A673 (cell line): ENCODE measurements at regions not wholly inside any gene's neighbourhood (a gene's known extent, or its start where the extent isn't known, plus 50 kb on each side); places are given as distances from the start of the nearest gene placed in this dataset.

Experiments used
- BruUV-seq: library from RNA; stranded (reverse); fragments of 400-500 nt; replicated peaks from 2 replicates; lab custom pipeline; 2021; lab: Mats Ljungman, UMichigan
- CTCF ChIA-PET: fragments of 300-600 bp; sonication (Branson Sonifier 250); formaldehyde crosslinking; loops from one replicate; lab custom pipeline; 2022; ENCODE audit warnings: antibody characterized with exemption; lab: Charles Lee
- POLR2A ChIA-PET: fragments of 300-600 bp; sonication (Branson Sonifier 250); formaldehyde crosslinking; loops from one replicate; lab custom pipeline; 2022; ENCODE audit warnings: antibody characterized with exemption; ENCODE audit not compliant: low non-redundant PET; lab: Charles Lee
- DNase-seq: peaks from one replicate; pipeline ENCODE4 v3.0.0-alpha.2; 2015; ENCODE audit warnings: low spot score
- H3K27ac ChIP-seq: fragments of 200-600 bp; sonication (generic); 2 replicates; pipeline ENCODE4 v1.5.1; 2016; ENCODE audit warnings: mixed run types, low read depth, mild to moderate bottlenecking, mixed read lengths, antibody characterized with exemption, low read length; ENCODE audit not compliant: poor library complexity, severe bottlenecking
- H3K27me3 ChIP-seq: fragments of 200-600 bp; sonication (generic); replicated peaks from 2 replicates; pipeline ENCODE4 v1.6.1; 2017; ENCODE audit warnings: mixed run types, low read depth, mild to moderate bottlenecking, mixed read lengths, antibody characterized with exemption, low read length; ENCODE audit not compliant: insufficient read depth, poor library complexity
- H3K36me3 ChIP-seq: fragments of 200-600 bp; sonication (generic); 2 replicates; pipeline ENCODE4 v1.6.1; 2016; ENCODE audit warnings: mixed run types, mild to moderate bottlenecking, mixed read lengths, antibody characterized with exemption, low read length; ENCODE audit not compliant: insufficient read depth, poor library complexity, severe bottlenecking
- H3K4me1 ChIP-seq: fragments of 200-600 bp; sonication (generic); 2 replicates; pipeline ENCODE4 v1.6.1; 2017; ENCODE audit warnings: mixed run types, mild to moderate bottlenecking, mixed read lengths, antibody characterized with exemption, low read length; ENCODE audit not compliant: insufficient read depth, poor library complexity, severe bottlenecking
- H3K4me3 ChIP-seq: fragments of 200-600 bp; sonication (generic); 2 replicates; pipeline ENCODE4 v1.5.1; 2016; ENCODE audit warnings: low read depth, mixed run types, mild to moderate bottlenecking, mixed read lengths, low read length; ENCODE audit not compliant: poor library complexity, severe bottlenecking
- H3K9me3 ChIP-seq: fragments of 200-600 bp; sonication (generic); 2 replicates; pipeline ENCODE4 v1.6.1; 2016; ENCODE audit warnings: mixed run types, low read depth, mild to moderate bottlenecking, mixed read lengths, antibody characterized with exemption, low read length; ENCODE audit not compliant: poor library complexity, severe bottlenecking
- CTCF ChIP-seq: fragments of 300-800, 200-600 bp; sonication (generic); conservative IDR thresholded peaks from 2 replicates; pipeline ENCODE4 v1.5.1; 2017; ENCODE audit warnings: low read depth, mild to moderate bottlenecking, antibody characterized with exemption, low read length, moderate library complexity, mixed read lengths
- EZH2 ChIP-seq: fragments of 200-600 bp; sonication (generic); IDR thresholded peaks from 2 replicates; pipeline ENCODE4 v1.6.1; 2017; ENCODE audit warnings: borderline replicate concordance, low read depth, mild to moderate bottlenecking, mixed read lengths, antibody characterized with exemption, low read length; ENCODE audit not compliant: poor library complexity, severe bottlenecking
- intact Hi-C: fragments of 100-400 bp; cut with micrococcal nuclease; formaldehyde crosslinking; loops from one replicate; pipeline ENCODE4 v1.10.0; 2022; ENCODE audit not compliant: unreplicated experiment

GRCh38 chr15:77854980-77855379 lies 222.3 kb upstream of the LINGO1 start:
- no TSS peak for BruUV-seq
- CTCF ChIA-PET = interaction anchor here (0.9 kb wide), 1 partner anchor 14 kb away, joined by 8 read pairs; no protein-coding TSS in a partner anchor
- TF ChIP-seq CTCF (no peak), EZH2 (no peak)
- H3K27ac ChIP-seq = no peak overlapping the region
- DNase-seq = no peak
- H3K9me3 ChIP-seq = no peaks in the 10 kb centered on the region
- POLR2A ChIA-PET = no interaction called here
- H3K36me3 ChIP-seq = no peaks in the 10 kb centered on the region
- H3K27me3 ChIP-seq = no peaks in the 10 kb centered on the region
- H3K4me1 ChIP-seq = peaks cover 9% of the 10 kb centered on the region
- intact Hi-C loops = no loop called here
- no peak overlapping the region for H3K4me3 ChIP-seq

- no peak overlapping the region for H3K4me3 ChIP-seq
- no TSS peak for BruUV-seq
- H3K27ac ChIP-seq = no peak overlapping the region
- CTCF ChIA-PET = no interaction called here
- TF ChIP-seq EZH2 (no peak), CTCF (no peak)
- H3K36me3 ChIP-seq = no peaks in the 10 kb centered on the region
- intact Hi-C loops = no loop called here
- DNase-seq = no peak
- peaks cover 9% of the 10 kb centered on the region for H3K4me1 ChIP-seq
- POLR2A ChIA-PET = no interaction called here
- H3K27me3 ChIP-seq = no peaks in the 10 kb centered on the region
- H3K9me3 ChIP-seq = no peaks in the 10 kb centered on the region
These were observed 221.2 kb upstream of the LINGO1 start for GRCh38 chr15:77853910-77854309.

- intact Hi-C loops = no loop called here
- Histone ChIP-seq H3K27me3 (no peaks in the 10 kb centered on the region), H3K4me3 (no peak overlapping the region), H3K4me1 (peaks cover 9% of the 10 kb centered on the region), H3K36me3 (no peaks in the 10 kb centered on the region), H3K27ac (no peak overlapping the region), H3K9me3 (no peaks in the 10 kb centered on the region)
- TF ChIP-seq EZH2 (no peak), CTCF (no peak)
- ChIA-PET CTCF (interaction anchor here (0.6 kb wide), 1 partner anchor 10 kb away, joined by 7 read pairs; no protein-coding TSS in a partner anchor), POLR2A (no interaction called here)
- no TSS peak for BruUV-seq
- DNase-seq = no peak
These were observed 220.3 kb upstream of the LINGO1 start for GRCh38 chr15:77853008-77853328.
